ENCODE measurements at regions not wholly inside any gene's neighbourhood (a gene's known extent, or its start where the extent isn't known, plus 50 kb on each side); places are given as distances from the start of the nearest gene placed in this dataset.
"Not testable (repeated sequence)": the region's sequence is repeated elsewhere in the genome, so short reads cannot be mapped to it uniquely, and the experiment has no call there.

DNA sequence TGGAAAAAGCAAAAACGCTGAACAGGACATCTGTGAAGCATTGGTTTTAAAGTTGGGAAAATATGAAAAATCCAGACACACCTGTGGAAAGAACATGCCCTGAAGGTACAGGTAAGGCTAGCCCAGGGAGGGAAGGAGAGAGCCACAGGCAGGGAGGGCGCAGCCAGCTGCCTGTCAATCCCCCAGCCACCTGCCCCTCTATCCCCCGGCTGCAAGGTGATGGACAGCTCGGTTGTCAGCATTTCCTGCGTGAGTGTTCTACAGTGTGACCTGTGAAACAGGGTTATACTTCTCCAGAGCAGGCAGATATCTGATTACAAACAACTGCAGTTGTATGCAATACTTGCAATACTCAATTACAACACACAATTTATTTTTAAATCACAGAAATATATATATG lies 358.1 kb downstream of the SMOC2 start:
- no peak for DNase-seq

DNA sequence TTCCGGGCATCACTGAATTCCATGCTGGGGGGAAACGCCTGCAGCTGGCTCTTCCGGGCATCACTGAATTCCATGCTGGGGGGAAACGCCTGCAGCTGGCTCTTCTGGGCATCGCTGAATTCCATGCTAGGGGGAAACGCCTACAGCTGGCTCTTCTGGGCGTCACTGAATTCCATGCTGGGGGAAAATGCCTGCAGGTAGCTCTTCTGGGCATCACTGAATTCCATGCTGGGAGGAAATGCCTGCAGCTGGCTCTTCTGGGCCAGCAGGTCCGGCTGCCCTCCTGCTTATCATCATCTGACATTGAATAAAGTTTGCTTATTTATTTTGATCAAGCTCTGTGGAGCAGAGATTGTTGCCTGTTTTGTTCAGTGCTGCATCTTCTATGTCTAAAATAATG lies 355.1 kb downstream of the SMOC2 start:
- no peak for DNase-seq

DNA sequence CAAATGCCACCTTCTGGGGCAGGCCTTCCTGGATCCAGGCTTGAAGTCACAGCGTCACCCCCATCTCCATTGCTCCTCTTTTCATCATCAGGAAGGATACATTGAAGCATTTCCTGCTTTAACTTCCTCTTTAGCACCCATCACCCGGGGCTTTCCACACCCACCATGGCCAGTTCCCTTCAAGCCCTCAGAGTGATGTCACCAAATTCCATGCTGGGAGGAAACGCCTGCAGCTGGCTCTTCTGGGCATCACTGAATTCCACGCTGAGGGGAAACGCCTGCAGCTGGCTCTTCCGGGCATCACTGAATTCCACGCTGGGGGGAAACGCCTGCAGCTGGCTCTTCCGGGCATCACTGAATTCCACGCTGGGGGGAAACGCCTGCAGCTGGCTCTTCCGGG lies 354.6 kb downstream of the SMOC2 start:
- DNase-seq: not testable (repeated sequence)

DNA sequence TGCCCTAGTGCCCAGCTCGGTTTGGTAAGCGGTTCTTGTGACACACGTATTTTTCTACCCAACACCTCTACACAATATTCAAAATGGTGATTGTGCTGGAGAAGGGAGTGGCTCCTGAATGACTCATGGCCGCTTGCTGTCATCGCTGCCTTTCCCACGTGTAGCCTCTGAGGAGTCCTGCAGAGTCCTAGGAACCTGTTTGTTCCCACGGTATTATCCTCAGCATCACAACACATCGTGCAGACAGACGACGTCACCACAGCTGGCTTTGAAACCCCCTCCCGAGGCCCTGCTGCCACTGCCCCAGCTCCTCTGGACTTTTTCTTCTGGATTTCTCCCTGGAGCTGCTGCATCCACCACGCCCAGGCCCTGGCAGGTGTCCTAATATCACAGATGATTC lies 353.5 kb downstream of the SMOC2 start:
- DNase-seq: no peak

DNA sequence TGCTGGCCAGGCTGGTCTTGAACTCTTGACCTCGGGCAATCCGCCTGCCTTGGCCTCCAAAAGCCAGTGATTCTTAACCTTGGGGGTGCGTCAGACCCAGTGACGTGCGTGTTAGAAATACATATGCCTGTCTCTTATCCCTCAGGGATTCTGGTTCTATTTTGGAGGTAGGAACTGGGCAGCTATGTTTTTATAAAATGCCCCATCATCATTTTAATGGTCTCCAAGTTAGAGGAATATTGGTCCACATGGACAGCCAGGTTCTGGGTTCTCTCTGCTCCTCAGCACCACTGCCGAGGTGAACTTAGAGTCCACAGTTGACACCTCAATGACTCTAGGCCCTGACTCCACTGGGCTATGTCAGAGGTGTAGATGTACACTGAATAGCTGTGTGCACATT lies 352.7 kb downstream of the SMOC2 start:
- DNase-seq: no peak

DNA sequence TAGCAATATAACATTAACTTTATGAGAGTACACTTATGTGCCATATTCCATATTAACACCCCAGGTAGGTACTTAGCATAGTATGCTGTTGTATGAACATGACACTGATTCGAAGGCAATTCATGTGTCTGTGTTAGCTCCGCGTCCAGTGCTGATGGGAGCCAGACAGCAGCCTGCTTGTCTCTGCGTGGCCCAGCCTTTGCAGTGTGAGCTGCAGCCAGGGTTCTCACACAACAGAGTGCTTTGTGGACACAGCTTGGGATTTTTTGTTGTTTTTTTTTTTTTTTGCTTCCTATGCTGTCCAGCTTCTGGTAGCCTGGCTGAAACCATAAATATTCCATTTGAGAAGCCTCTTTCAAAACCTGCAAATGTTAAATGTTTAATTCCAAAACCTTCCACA lies 350.9 kb downstream of the SMOC2 start:
- no peak for DNase-seq

DNA sequence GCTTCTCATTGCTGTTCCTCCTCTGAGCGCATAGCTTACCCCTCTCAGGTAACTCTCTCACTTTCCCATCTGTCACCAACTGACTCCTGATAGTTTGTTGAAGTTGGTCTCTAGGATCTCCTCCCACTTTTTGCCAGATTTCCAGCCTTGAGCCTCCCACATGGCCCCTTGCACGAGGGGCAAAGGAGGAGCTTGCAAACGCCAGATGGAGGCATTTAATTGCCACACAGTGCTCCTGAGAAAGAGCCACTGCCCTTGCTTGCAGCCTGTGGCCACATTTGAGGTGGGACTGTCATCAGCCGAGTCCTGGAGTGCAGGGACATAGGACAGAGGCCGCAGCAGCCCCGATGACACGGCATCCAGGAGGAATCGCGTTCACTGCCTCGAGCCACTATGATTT lies 348.7 kb downstream of the SMOC2 start:
- DNase-seq: no peak

DNA sequence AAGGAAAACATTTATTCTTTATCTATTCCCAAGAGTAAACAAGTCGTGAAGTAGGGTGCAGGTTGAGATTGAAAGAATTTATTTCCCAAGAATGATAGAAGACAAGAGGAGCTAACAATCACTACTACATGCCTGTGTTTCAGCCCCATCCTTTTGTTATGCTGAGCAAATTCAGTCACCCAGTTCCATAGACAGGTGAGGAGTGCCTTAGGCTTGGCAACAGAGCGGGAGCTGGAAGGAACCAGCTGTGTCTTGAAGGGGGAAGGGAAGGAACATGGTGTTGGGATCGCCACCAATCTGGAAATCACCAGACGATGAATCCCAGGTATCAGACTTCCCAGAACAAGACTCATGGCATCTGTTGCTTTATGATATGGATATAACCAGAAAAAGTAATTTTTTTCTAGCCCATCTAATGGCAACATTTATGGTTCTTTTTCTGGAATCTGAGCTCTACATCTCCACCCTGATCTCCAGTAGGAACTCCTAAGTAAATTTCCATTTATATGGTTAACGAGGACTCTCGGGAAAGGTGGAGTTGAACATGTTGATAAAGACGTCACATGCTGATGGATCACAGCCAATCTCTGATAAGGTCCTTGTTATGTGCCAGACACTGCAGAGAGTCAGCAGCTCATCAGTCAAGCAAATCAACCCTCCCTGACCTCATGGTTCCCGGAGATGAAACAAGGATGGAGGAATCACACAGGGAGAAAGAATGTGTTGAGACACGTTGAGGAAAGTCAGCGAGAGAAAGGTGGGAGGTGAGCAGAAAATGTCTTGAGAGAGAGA lies 344.9 kb downstream of the SMOC2 start:
- DNase-seq: no peak

DNA sequence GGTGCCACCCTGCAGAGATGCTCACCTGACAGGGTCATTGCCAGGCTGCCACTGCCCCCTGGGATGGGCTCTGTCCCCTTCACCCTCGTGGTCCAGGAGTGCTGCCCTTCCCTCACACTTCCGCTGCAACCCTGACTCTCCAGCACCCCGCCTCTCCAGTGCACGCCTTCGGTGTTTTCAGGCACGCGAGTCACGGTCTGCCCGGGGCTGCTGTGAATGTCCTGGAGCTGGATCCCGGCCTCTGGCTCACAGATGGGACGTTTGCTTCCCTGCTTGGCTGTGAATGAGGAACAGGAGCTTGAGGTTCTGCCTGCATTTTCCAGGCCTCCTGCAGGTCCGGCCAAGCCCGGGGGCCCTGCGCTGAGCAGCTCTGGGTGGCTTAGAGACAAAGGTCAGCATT lies 343.4 kb downstream of the SMOC2 start:
- no peak for DNase-seq

DNA sequence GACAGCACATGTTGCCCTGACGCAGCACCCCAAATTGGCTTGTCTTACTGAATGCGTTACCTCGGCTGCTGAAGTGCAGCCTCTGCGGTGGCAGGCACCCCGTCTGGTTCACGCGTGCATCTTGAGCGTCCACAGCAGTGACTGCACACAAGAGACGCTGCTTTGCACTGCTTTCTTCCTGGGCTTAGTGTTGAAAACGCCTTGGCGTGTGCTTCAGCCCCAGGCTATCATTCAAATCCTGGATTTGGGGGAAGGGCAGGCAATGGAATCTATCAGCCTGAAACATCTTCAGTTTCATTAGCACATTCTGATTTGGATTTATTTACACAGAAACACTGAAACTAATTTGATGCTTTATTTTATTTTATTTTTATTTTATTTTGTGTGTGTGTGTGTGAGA lies 342.7 kb downstream of the SMOC2 start:
- DNase-seq: no peak

DNA sequence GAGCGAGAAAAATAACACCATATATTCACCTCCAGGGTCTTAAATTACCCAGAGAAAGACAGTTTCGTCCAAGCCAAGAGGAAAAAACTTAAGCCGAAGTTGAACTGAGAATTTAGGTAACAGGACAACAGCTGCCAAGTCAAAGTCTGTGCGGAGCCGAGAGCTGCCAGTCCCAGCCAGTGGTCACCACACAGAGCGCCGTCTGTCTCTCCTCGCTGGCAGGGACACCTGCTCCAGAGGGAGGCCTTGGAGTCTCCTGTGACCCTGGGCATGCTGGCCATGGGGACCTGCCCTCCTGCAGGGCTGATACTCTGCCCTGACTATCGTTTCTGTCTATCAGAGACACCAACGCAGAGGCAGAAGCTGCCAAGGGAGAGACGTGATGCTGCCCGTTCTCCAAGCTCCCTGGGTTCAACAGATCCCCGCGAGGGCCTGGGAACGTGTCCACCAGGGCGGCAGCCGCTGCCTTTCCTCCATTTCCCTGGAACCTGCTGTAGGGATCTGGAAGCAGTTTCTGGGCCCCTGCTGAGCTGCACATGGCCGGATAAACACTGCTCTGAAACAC lies 341.3 kb downstream of the SMOC2 start:
- DNase-seq: no peak

DNA sequence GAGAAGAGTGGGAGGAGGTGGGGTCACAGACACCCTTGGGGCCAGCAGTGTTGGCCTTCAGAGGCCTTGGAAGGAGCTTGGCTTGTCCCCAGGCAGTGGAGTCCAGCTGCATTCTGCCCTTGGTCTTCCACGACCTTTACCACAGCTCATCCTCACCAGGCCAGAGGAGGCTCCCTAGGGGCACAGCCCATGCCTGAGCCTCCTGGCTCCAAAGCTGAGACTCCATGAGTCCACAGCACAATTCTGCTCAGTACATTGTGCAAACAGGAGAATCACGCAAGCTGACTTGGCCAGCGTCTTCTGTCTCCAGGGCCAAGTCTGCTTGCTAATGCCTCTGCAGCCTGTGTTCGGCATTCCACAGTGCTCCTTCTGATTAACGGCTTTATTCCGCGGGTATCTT lies 337.2 kb downstream of the SMOC2 start:
- no peak for DNase-seq

DNA sequence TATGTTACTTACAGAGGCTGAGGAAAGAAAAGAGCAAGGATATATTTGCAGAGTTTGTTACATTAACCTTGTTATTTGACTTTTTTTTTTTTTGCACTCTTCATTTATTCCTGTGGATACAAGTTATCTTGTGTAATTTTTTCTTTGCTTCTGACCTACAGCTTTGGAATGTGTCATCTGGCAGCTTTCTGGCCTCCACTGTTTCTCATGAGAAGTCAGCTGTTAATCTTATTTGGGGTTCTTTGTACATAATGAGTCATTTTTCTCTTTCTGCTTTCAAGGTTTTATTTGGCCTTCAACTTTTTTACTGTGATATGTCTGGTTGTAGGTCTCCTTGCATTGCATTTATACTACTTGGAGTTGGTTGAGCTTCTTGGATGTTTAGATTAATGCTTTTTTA lies 333.4 kb downstream of the SMOC2 start:
- DNase-seq: no peak

DNA sequence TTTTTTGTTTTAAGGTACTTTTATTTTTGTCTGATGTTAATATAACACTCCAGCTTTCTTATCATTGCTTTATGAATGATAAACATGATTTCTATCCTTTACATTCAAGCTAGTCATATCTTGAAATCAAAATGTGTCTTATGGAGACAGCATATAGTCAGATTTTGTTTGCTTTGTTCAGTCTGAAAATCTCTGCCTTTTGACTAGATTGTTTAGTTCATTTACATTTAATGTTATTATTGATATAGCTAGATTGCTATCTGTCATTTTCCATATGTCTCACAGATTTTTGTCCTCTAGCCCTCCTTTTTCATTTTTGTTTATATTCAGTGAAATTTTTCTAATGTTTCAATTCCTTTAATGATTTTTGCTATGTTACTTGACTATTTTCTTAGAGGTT lies 332.8 kb downstream of the SMOC2 start:
- no peak for DNase-seq

DNA sequence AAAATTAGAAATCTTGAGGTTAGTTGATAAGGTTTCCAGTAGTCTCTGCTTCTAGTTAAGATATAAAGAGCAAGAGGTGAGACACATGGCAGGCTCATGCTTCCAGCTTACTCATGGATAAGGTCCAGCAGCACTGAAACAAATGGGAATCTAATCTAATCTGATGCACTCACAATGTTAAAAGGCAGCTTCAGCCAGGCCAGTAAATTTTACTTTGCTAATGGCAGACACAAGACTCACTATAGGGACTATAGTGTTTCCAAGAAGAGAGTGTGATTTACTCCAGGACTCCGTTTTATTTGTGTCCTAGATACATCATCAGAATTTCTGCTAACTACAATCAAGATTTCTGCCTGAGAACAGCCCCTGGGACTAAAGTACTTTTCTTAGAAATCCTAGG lies 324.8 kb downstream of the SMOC2 start:
- no peak for DNase-seq

DNA sequence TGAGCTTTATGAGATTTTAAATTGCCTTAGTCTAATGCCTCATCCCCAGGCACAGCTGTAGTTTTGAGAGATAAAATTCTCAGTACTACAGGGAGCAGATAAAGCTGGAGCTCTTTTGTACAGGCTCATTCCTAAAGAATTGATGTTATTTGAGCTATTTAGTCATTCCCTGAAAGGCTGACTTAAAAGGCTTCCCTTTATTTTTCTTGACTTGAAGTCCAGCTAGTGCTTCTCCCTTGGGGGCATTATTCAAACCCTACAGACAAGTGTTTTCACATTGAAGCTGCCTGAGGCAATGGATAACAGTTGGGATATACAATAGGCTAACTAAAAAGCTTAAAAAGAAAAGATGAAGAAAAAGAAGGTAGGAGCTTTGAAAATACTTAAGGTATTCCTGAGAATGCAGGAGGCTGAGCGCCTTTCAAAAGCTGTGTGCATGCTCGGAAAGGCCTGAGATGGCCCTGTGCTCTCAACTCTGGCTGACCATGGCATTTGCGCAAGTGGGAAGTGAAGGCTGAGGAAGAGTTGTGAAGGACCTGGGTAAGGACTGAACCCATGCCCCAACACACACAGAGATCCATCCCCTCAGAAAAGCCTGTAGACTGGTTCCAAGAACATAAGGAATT lies 315.1 kb downstream of the SMOC2 start:
- DNase-seq: no peak

DNA sequence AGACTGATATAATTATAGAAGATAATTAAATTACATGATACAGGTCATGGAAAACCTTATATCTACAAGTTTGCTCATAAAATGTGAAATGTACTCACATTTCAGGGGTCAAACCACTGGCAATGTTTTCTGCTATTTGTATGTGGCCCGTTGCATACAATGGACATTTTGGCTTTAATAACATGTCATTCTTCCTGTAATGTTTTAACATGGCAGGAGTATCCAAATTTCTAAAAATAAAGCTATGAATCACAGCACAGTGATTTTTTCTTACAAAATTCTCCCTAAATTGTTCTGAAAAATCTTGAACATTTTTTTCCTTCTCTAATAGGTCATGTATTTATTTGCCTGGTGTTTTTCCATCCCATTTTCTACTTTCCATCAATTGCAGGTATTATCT lies 305.7 kb downstream of the SMOC2 start:
- no peak for DNase-seq

DNA sequence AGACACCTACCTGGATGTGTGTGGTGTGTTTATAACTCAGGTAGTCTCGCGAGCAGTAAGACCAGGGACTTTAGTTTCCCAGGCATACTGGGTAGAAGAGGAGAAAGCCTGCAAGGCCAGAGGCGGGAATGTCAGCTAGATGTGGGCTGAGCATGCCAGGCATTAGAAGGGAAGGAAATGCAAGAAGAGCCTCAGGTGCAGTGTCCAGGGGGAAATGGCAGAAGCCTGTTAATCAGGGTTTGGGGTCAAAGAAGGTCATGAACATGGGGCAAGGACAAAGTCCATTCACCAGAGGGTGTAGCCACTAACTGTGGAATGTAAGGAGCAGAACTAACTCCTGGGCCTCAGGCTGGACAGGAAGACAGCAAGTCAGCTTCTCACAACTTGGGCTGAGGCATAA lies 305.0 kb downstream of the SMOC2 start:
- DNase-seq: no peak

DNA sequence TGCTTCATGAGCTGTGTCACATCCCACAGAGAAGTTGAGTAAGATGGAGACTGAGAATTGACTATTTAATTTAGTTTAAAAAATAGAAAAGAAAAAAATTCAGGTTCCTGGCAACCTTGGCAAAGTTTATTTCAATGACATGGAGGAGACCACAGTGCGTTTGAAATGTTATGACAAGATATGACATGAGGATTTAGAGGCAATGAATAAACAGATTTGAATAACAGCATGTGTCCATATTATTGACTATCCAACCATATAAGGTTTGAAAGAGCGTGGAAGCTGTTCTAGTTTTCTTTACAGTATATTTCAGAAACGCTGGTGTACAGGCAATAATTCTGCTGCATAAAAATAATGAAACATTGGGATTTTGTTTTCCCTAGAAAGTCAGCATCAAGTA lies 303.9 kb downstream of the SMOC2 start:
- no peak for DNase-seq

DNA sequence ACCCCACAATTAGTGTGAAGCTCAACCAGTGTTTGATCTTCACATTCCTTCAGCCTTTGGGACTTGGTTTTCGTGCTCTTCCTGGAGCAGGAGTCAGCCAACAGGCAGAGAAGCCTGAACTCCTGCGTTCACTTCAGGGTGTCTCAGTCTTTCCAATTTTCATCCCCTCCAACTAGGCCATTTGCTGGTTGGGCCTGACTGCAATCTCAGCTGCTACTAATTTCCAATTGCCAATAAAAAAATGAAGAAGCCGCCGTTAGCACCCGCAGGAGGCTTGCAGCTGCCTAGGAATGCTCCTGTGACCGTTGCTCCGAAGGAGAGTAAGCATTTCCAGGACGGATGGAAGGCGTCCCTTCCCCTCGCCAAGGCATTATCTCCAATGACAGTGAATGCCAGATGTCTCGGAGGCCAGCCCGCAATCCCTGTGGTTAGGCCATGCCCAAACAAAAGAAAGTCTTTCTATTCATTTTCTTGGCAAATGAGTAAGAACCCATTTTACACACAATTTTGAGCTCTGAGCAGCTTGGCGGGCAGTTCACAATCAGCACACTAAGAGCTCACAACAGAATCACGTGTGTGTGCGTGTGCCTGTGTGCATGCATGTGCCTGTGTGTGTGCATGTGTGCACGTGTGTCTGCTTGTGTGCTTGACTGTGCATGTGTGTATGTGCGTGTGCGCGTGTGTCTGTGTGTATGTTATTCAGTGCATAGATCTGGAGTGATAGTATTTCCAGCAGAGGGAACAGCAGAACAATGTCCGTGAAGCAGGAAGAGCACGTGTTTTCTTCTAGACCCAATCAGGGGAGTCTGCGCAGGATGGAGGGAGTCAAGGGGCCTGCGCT lies 301.2 kb downstream of the SMOC2 start:
- no peak for DNase-seq

DNA sequence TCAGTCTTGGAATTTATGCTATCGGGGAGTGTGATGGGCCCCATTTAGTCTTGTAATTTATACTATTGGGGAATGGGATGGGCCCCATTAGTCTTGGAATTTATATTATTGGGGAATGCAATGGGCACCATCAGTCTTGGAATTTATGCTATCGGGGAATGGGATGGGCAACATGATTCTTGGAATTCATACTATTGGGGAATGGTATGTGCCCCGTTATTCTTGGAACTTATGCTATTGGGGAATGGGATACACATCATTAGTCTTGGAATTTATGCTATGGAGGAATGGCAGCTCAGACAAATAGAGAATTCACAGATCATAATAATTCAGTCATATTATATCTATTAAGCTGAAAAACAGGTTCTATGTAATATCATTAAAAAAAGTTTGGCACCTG lies 300.3 kb downstream of the SMOC2 start:
- DNase-seq: no peak

DNA sequence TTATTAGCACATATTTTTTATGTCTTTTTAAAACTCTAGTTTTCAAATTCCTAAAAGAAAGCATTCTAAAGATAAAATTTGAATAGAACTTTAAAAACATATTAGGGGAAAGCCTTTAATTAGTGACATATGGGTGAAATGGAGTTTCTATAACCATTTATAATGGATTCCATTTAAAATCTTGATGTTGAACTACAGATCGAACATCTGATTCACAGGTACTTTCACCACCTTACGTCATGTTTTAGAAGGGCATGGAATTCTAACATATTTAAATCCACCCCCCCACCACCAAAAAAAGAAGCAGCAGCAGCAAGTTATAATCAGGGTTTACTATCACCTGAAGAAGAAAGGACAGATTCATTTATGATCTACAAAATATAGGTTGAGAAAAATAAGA lies 298.4 kb downstream of the SMOC2 start:
- DNase-seq: no peak

DNA sequence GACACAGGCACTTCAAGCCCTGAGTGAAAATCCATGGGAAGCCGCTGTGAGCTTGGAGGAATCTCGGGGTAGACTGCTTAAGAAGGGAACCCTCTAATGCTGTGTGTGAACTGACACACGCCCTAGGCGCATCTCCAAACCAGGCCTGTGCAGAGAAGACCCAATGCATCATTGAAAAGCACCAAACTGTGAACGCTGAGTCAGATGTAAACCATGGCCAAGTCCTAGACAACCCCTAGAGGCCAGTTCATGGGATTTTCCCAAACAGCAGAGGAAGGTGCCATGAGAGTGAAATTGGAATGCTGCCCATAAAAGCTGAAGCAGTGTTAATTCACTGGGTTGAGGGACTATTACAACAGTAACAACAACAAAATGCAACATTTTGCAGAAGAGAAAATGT lies 296.5 kb downstream of the SMOC2 start:
- DNase-seq: no peak

DNA sequence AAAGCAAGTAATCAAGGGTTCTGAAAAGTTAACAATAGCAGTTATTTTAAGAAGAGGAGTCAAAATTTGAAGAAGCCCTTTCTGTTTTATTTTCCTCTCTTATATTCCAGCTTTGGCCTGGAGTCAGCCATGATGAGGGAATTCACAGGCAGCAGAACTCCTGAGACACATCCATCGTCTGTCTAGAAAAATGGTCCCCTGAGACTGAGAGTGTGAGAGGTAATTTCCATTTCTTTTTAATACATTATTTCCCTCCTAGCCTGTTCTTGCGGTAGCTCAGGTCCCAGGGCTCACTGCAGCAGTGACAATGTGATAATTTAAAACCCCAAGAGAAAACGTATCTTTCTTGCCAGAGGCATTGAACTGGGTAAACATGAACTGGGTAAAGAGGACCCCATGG lies 296.0 kb downstream of the SMOC2 start:
- DNase-seq: no peak

Data from activated CD4-positive, alpha-beta T cell treated with anti-CD3 and anti-CD28 coated beads, Interleukin-2, amount 50 U/mL, for 16 hours (primary cell).